HEK293T (cell line): ENCODE measurements at regions not wholly inside any gene's neighbourhood (a gene's known extent, or its start where the extent isn't known, plus 50 kb on each side); places are given as distances from the start of the nearest gene placed in this dataset.

ENCODE experiments used
- BHLHE40 ChIP-seq: fragments of 450-650 bp; IDR thresholded peaks from 2 replicates; pipeline ENCODE4 v1.6.1; 2016; ENCODE audit warnings: mild to moderate bottlenecking, moderate library complexity, borderline replicate concordance
- CTBP1 ChIP-seq: fragments of 450-650 bp; IDR thresholded peaks from 2 replicates; pipeline ENCODE4 v1.6.1; 2016; ENCODE audit warnings: borderline replicate concordance
- ELF4 ChIP-seq: fragments of 450-650 bp; IDR thresholded peaks from 2 replicates; pipeline ENCODE4 v1.6.1; 2017; ENCODE audit warnings: antibody characterized with exemption
- FOXK2 ChIP-seq: fragments of 450-650 bp; IDR thresholded peaks from 2 replicates; pipeline ENCODE4 v1.6.1; 2016; ENCODE audit warnings: mild to moderate bottlenecking
- FOXM1 ChIP-seq: fragments of 450-650 bp; IDR thresholded peaks from 2 replicates; pipeline ENCODE4 v1.6.1; 2017; ENCODE audit warnings: mild to moderate bottlenecking, borderline replicate concordance
- HDGF ChIP-seq: fragments of 450-650 bp; IDR thresholded peaks from 2 replicates; pipeline ENCODE4 v1.6.1; 2017; ENCODE audit warnings: antibody characterized with exemption, borderline replicate concordance
- LEF1 ChIP-seq: fragments of 450-650 bp; IDR thresholded peaks from 2 replicates; pipeline ENCODE4 v1.6.1; 2017; ENCODE audit warnings: mild to moderate bottlenecking, borderline replicate concordance
- SP1 ChIP-seq: fragments of 450-650 bp; IDR thresholded peaks from 2 replicates; pipeline ENCODE4 v1.6.1; 2017
- SUZ12 ChIP-seq: fragments of 450-650 bp; IDR thresholded peaks from 2 replicates; pipeline ENCODE4 v1.6.1; 2016; ENCODE audit warnings: mild to moderate bottlenecking
- ZNF384 ChIP-seq: fragments of 450-650 bp; IDR thresholded peaks from 2 replicates; pipeline ENCODE4 v1.6.1; 2016

- TF ChIP-seq FOXK2, result no peak
- TF ChIP-seq FOXM1, result no peak
- TF ChIP-seq CTBP1, result no peak
- no peak for TF ChIP-seq SUZ12
- no peak for TF ChIP-seq SP1
- TF ChIP-seq LEF1, result no peak
- TF ChIP-seq BHLHE40, result no peak
- TF ChIP-seq ELF4, result no peak
- TF ChIP-seq HDGF, result no peak
- TF ChIP-seq ZNF384, result no peak
Measured at GRCh38 chr5:28729067-28729466, 1690.7 kb upstream of the CDH9 start.
